Gastroesophageal sphincter (tissue), 4 donors: ENCODE measurements at regions not wholly inside any gene's neighbourhood (a gene's known extent, or its start where the extent isn't known, plus 50 kb on each side); places are given as distances from the start of the nearest gene placed in this dataset.

Experiments used
- ATAC-seq: fragments of 150-250 bp; one replicate; pipeline ENCODE4 v1.9.1; 2016; ENCODE audit warnings: mild to moderate bottlenecking, moderate library complexity
- H3K27ac ChIP-seq, 4 donors: fragments of 200-600 bp; sonication (generic) in 3 of 4; 1 replicate in 3 of 4; 2 replicates in 1 of 4; pipeline ENCODE4 v1.5.1; 2016 to 2019
- H3K27me3 ChIP-seq: fragments of 200-600 bp; sonication (generic); one replicate; pipeline ENCODE4 v1.5.1; 2019
- H3K36me3 ChIP-seq, 2 donors: fragments of 200-600 bp; sonication (generic); one replicate each; pipeline ENCODE4 v1.5.1; 2019; ENCODE audit warnings: control low read depth in 1 of 2
- H3K4me1 ChIP-seq, 3 donors: fragments of 200-600 bp; sonication (generic); 1 replicate in 2 of 3; 2 replicates in 1 of 3; pipeline ENCODE4 v1.5.1; 2016 to 2019; ENCODE audit warnings: control low read depth in 2 of 3
- H3K4me3 ChIP-seq, 2 donors: fragments of 200-600 bp; sonication (generic); one replicate each; pipeline ENCODE4 v1.5.1; 2019; ENCODE audit warnings: mild to moderate bottlenecking in 1 of 2, moderate library complexity in 1 of 2
- H3K9me3 ChIP-seq, 3 donors: fragments of 200-600 bp; sonication (generic); one replicate each; pipeline ENCODE4 v1.5.1; 2017 to 2019; ENCODE audit warnings: control low read depth in 2 of 3
- CTCF ChIP-seq, 4 experiments: fragments of 200-600 bp in 2 of 4; fragments of 450-650 bp in 2 of 4; sonication (generic) in 1 of 4; IDR thresholded peaks; one replicate each; pipeline ENCODE4 v1.5.1; 2017 to 2019; ENCODE audit warnings: antibody characterized with exemption in 4 of 4, mild to moderate bottlenecking in 2 of 4, moderate library complexity in 2 of 4
- EP300 ChIP-seq: sonication (generic); formaldehyde crosslinking; IDR thresholded peaks from one replicate; pipeline ENCODE4 v1.6.1; 2017; ENCODE audit warnings: antibody characterized with exemption, mild to moderate bottlenecking
- POLR2A ChIP-seq, 2 donors: fragments of 450-650 bp; IDR thresholded peaks; one replicate each; pipeline ENCODE4 v1.6.1; 2017; ENCODE audit warnings: antibody characterized with exemption in 2 of 2, mild to moderate bottlenecking in 2 of 2, moderate library complexity in 1 of 2
- POLR2AphosphoS5 ChIP-seq: sonication (generic); formaldehyde crosslinking; IDR thresholded peaks from one replicate; pipeline ENCODE4 v1.6.1; 2017; ENCODE audit warnings: antibody characterized with exemption
- WGBS, 2 donors: methylation state at CpG; one replicate each; pipeline ENCODE4 v1.1.5; 2018; ENCODE audit warnings: low coverage in 1 of 2; 5-methylcytosine and 5-hydroxymethylcytosine counted together

- 89 to 93% methylated on average over 2 of the region's 2 CpGs for WGBS, 2 donors
These were observed 717.3 kb downstream of the STIM2 start for GRCh38 chr4:27577951-27578350.

GRCh38 chr4:27592738-27593137, 732.1 kb downstream of the STIM2 start:
- WGBS, 2 donors = 31 to 38% methylated on average over 5 to 6 of the region's 6 CpGs
- peaks cover 8% of the 10 kb centered on the region for H3K27me3 ChIP-seq
- H3K4me1 ChIP-seq = no peaks in the 10 kb centered on the region
- H3K9me3 ChIP-seq = no peaks in the 10 kb centered on the region
- no peak overlapping the region for H3K4me3 ChIP-seq
- no peak overlapping the region for H3K27ac ChIP-seq
- no peaks in the 10 kb centered on the region for H3K36me3 ChIP-seq
- TF ChIP-seq EP300 = no peak
- TF ChIP-seq CTCF (IDR thresholded peaks at IDR 0.05) = no peak
- TF ChIP-seq POLR2A (IDR thresholded peaks at IDR 0.05) = no peak
- no peak for TF ChIP-seq POLR2AphosphoS5
- ATAC-seq = no peak

More at GRCh38 chr4:27577951-27578350, 717.3 kb downstream of the STIM2 start:
- no peaks in the 10 kb centered on the region for H3K9me3 ChIP-seq
- H3K4me3 ChIP-seq = no peak overlapping the region
- ATAC-seq = no peak
- no peaks in the 10 kb centered on the region for H3K4me1 ChIP-seq
- H3K27me3 ChIP-seq = no peaks in the 10 kb centered on the region
- H3K36me3 ChIP-seq = no peaks in the 10 kb centered on the region
- no peak overlapping the region for H3K27ac ChIP-seq
- TF ChIP-seq POLR2AphosphoS5 (no peak), EP300 (no peak), POLR2A (IDR thresholded peaks at IDR 0.05) (no peak), CTCF (IDR thresholded peaks at IDR 0.05) (no peak)

GRCh38 chr4:27594922-27595321, 734.3 kb downstream of the STIM2 start:
- H3K27ac ChIP-seq = no peak overlapping the region
- no peak for ATAC-seq
- H3K4me1 ChIP-seq = no peaks in the 10 kb centered on the region
- H3K36me3 ChIP-seq = no peaks in the 10 kb centered on the region
- WGBS, 2 donors = 42 to 80% methylated on average over 5 of the region's 5 CpGs
- TF ChIP-seq POLR2AphosphoS5 = no peak
- no peak for TF ChIP-seq CTCF (IDR thresholded peaks at IDR 0.05)
- no peak for TF ChIP-seq EP300
- TF ChIP-seq POLR2A (IDR thresholded peaks at IDR 0.05) = no peak
- peaks cover 8% of the 10 kb centered on the region for H3K27me3 ChIP-seq
- H3K4me3 ChIP-seq = no peak overlapping the region
- no peaks in the 10 kb centered on the region for H3K9me3 ChIP-seq

- ATAC-seq = no peak
- no peaks in the 10 kb centered on the region for H3K4me1 ChIP-seq
- TF ChIP-seq EP300 (no peak), CTCF (IDR thresholded peaks at IDR 0.05) (no peak), POLR2A (IDR thresholded peaks at IDR 0.05) (no peak), POLR2AphosphoS5 (no peak)
- no peaks in the 10 kb centered on the region for H3K36me3 ChIP-seq
- WGBS, 2 donors = 62 to 64% methylated on average over 8 to 10 of the region's 10 CpGs
- H3K4me3 ChIP-seq = no peak overlapping the region
- no peak overlapping the region for H3K27ac ChIP-seq
- peaks cover 8% of the 10 kb centered on the region for H3K27me3 ChIP-seq
- H3K9me3 ChIP-seq = no peaks in the 10 kb centered on the region
These were observed 735.1 kb downstream of the STIM2 start for GRCh38 chr4:27595571-27596360.

GRCh38 chr4:27602172-27602571, 741.5 kb downstream of the STIM2 start:
- Histone ChIP-seq H3K27ac (no peak overlapping the region), H3K4me1 (no peaks in the 10 kb centered on the region), H3K27me3 (no peaks in the 10 kb centered on the region), H3K36me3 (no peaks in the 10 kb centered on the region), H3K4me3 (no peak overlapping the region), H3K9me3 (no peaks in the 10 kb centered on the region)
- no peak for ATAC-seq
- TF ChIP-seq POLR2AphosphoS5 = no peak
- TF ChIP-seq POLR2A (IDR thresholded peaks at IDR 0.05) = no peak
- TF ChIP-seq EP300 = no peak
- no peak for TF ChIP-seq CTCF (IDR thresholded peaks at IDR 0.05)
